GM18519 (cell line): ENCODE measurements at regions not wholly inside any gene's neighbourhood (a gene's known extent, or its start where the extent isn't known, plus 50 kb on each side); places are given as distances from the start of the nearest gene placed in this dataset.
A peak's percentile ranks its signal among the peaks of the same experiment; 100 is the strongest.

ENCODE experiments used
- ATAC-seq: cut with Tn5 transposase; IDR thresholded peaks from one replicate; pipeline ENCODE4 v1.9.1; 2021; ENCODE audit warnings: mild to moderate bottlenecking, moderate library complexity; ENCODE audit not compliant: unreplicated experiment, low FRiP score

DNA sequence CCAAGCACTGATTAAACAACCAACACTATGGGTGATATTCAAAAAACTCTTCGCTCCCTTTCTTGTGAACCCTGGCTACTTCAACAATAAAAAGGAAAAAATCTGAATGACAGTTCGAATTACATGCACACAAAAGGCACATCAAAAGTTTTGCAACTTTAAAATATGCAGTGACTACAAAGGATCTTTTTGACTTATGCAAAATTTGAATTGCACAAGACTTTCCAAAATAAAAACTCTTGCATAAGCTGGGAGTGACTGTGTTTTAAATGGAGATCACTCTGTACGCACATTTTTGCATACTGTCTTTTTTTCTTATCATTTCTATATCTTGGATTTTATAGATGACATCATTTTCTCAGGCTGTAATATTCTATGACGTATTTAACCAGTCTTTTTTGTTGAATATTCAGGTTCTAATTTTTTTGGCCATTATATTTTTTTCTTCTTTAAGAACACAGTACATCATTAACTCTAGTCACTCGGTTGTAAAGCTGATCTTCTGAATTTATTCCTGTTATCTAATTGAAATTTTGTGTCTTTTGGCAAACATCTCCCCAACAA, 667.6 kb upstream of the TBX3 start:
- ATAC-seq, result no peak

DNA sequence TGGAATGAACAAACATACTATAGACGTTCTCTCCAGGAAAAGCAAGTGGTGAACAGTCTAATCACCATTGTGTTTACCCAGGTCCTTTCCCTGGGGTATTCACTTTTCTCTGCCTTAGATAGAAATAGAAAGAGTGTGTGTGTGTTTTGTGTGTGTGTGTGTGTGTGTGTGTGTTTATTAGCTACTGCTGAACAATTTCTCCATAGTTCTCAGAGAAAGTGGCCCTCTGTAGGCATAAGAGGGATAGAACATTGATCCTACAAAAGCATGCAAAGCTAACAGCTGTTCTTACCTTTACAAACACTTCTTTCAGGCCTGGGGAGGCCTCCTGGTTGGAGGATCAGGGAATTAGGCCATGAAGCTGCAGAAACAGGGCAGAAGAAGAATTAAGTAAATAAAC, 665.7 kb upstream of the TBX3 start:
- no peak for ATAC-seq

DNA sequence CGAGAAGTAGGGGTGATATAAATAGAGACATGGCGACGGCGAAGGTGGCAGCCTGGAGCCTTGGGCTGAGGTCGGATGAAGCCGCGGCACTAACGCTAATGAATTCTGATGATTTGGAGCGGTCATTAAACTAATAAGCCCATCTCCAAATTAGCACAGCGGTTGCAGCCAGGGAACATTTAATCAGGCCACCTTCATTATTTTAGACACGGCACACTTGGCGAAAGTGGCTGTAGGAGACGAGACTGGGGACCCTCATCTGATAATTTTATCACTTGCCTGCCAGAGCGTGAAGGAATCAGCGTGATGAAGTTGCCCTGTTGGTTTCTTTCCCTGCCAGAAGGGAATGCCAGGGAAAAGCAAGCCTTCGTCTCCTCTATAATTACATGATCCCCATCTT, 664.3 kb upstream of the TBX3 start:
- no peak for ATAC-seq

DNA sequence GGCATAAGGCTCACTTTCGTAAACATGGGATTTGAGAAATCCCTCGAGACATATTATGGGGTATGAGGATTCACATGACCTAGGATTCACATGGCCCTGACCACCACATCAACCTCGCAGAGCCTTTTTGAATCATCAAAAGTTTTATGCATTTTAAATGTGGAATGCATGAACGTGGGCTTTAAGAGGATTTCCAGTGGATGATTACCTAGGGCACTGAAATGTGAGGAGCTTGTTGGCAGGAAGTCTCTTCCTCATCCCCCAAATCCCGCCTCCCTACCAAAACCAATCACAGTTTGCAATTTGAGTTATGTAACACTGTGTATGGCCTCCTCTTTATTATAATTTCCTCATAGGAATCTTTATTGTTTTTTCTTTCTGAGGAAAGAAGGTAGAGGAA, 659.6 kb upstream of the TBX3 start:
- no peak for ATAC-seq

GRCh38 chr12:115343008-115343407, 659.0 kb upstream of the TBX3 start:
- ATAC-seq, result no peak

GRCh38 chr12:115341442-115341841, 657.5 kb upstream of the TBX3 start:
- no peak for ATAC-seq

- ATAC-seq, result no peak
Measured at GRCh38 chr12:115338566-115339294, 654.8 kb upstream of the TBX3 start.

GRCh38 chr12:115337693-115338543, 653.9 kb upstream of the TBX3 start:
- ATAC-seq, result no peak

DNA sequence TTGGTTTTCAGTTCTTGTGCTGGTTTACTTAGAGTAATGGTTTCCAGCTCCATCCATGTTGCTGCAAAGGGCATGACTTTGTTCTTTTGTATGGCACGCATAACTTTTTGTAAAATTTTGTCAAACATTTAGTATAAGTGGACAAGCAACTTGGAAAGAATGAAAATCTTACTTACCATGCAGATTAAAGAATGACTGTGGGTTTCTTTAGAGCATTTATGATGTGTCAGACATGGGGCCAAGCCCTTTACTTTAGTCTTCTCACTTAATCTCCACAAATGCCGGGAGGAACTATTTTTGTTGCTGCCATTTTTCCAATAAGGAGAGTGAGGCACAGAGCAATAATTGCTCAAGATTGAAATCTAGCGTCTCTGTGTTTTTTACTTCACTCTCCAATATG, 652.5 kb upstream of the TBX3 start:
- ATAC-seq, result no peak

DNA sequence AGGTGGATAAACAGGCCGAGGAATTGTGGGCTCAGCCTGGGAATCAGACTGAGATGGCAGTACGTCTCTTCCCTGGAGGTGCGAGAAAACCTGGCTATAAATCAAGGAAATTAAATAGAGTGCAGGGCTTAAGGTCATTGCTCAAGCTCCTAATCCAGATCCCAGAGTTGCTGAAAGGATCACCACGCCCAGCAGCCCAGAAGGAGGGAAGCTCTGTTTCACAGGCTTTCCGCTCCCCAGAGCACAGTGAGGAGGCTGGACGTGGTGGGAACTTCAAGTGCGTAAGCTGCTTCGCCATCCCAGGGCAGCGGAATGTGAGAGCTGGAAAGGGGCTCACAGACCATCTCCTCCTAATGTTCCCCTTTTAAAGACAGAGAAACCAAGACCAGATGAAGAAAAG, 651.6 kb upstream of the TBX3 start:
- no peak for ATAC-seq

DNA sequence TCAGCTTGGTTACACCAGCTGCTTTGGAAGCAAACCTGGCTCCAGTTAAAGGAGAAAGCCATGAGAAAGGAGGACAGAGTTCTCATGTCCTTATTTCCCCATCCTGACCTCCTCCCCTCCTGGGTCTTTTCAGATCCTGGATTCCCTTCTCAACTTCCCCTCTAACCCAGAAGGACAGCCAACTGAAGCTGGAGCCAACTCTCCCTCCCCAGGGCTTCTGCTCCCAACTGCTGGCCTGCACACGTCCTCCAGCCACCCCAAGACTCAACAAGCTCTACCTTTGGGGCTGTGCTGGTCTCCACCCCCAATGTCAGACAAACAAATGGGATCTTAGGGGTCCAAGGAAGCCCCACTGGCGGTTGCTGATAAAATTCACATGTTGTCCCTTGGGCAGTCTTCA, 651.1 kb upstream of the TBX3 start:
- no peak for ATAC-seq

DNA sequence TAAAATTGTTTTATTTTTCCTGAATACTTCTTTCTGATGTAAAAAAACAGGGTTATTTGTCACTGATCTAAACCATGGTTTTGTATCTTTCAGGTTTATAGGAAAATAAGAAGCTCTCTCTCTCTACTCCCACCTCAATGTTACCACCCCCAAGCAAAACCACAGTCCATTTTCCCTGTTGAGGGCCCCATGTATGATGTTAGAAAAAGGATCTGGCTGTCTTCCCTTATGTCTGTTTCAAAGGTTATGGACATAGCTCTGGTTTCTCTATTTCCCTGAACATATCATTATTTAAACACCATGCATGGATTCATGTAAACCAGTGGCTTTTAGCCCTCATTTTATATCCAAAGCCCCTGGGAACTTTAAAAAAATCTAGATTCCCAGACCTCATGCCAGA, 649.0 kb upstream of the TBX3 start:
- no peak for ATAC-seq

DNA sequence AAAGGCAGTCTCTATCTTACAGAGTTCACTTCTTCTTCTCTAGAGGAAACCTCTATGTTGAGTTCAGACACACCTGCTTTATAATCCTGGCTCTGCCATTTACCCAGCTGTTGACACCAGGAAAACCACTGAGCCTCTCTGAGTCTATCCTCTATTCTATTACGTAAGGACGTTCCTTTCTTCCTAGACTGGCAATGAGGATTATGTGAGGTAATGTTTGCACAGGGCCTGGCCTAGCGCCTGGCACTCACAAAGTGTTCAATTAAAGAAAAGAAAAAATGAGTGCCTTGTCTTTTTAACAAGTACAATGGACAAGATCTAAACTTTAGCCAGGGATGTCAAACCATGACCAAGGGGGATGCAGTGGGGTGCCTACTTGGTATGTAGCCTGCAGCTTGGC, 641.9 kb upstream of the TBX3 start:
- ATAC-seq, result no peak

DNA sequence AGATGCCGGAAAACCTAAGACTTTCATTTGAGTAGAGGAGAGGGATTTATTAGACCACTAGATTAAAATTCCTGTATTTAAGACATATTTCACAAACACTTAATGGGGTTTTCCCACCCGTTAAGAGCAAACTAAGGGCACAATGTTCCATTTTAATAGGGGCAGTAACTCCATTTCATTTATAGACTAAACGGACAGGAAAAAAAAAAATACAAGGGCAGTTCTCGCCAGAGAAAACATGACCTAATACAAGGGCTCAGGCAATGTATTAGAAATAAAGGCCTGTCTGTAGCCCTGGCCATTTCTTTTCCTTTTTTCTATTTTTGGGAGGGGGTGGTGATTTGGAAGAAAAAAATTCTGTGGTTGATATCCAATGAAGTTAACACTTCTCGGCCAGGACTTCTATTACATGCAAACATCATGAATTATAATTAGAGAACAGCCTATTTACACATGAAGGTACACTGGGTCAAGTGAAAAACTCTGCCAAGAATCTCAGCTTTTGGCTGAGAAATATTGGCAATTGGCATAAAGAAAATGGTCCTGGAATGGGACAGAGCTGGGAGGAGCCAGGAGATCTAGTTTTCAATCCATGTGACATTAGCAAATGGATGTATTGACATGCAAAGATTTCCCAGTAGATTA, 641.1 kb upstream of the TBX3 start:
- no peak for ATAC-seq

DNA sequence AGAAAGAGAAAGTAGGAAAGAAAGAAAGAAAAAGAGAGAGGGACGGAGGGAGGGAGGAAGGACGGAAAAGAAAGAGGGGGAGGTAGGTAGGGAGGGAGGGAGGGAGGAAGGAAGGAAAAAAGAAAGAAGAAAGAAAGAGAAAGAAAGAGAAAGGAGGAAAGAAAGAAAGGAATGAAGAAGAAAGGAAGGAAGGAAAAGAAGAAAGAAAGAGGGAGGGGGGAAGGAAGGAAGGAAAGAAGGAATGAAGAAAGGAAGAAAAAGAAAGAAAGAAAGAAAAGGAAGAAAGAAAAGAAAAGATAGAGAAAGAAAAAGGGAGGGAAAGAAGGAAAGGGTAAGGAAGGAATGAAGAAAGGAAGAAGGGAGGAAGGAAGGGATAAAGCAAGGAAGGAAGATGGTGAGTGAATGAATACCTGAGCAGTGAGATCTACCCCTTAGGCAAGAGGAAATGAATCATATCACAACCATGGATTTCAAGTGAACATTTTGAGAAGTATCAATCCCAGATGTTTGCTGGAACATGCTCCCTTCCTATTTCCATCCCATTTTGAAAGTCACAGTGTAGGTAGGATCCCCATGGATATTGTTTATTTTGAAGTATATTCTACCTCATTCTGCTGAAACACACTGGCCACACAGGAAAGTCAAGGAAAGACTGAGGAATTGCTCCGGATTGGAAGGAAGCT, 639.4 kb upstream of the TBX3 start:
- ATAC-seq, result no peak

GRCh38 chr12:115322275-115322674, 638.3 kb upstream of the TBX3 start:
- peak; percentile 89 for ATAC-seq

- no peak for ATAC-seq
Measured at GRCh38 chr12:115320967-115321366, 637.0 kb upstream of the TBX3 start.

DNA sequence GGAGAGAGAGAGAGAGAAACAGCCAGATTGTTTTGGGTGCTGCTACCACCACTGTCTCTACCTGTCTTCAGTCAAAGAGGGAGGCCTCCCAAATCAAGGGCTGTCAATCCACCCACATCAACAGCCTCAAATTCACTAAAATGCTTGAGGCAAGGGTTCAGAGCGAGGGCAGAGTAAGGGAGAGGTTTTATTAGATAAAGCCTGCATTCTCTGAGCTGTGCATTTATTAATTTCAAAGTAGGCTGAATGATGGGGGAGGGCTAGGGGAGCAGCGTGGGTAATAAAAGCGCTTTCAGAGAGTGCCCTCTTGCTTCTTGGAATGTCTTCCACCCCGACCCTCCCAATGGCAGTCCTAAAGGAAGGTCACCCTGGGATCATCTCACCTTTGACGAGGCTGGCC, 636.5 kb upstream of the TBX3 start:
- ATAC-seq, result no peak

GRCh38 chr12:115319446-115320040, 635.6 kb upstream of the TBX3 start:
- no peak for ATAC-seq

DNA sequence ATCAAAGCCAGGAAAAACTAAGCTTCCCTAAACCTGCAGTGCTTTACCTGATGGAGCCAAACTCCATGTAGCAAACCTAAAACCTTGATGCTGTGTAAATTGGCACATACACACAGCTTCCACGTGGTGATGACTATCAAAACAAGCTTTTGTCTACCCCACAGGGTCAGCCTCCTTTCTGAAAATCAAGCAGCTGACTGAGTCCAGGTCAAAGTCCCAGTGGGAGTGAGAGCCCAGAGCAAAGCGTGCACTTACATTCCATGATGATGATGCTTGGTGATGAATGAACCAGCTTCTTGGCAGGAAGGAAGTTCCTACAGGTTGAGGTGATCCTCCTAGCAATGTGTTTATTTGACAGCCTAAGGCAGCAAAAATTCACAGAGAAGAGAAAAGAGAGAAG, 630.0 kb upstream of the TBX3 start:
- ATAC-seq, result no peak
